CD8-positive, alpha-beta memory T cell (primary cell): ENCODE measurements at regions not wholly inside any gene's neighbourhood (a gene's known extent, or its start where the extent isn't known, plus 50 kb on each side); places are given as distances from the start of the nearest gene placed in this dataset.
A peak's percentile ranks its signal among the peaks of the same experiment; 100 is the strongest.

Source experiments
- CTCF ChIA-PET: fragments of 350-600 bp; sonication (Branson Sonifier 250); formaldehyde crosslinking; loops from one replicate; lab custom pipeline; 2021; ENCODE audit warnings: antibody characterized with exemption; lab: Charles Lee
- POLR2A ChIA-PET: fragments of 350-600 bp; sonication (Branson Sonifier 250); formaldehyde crosslinking; loops from one replicate; lab custom pipeline; 2021; ENCODE audit warnings: antibody characterized with exemption; lab: Charles Lee
- DNase-seq, 5 donors: peaks; one replicate each; pipeline versions ENCODE4 v3.0.0 to v3.0.0-alpha.2; 2020 to 2022; ENCODE audit warnings: mixed read lengths in 1 of 5
- H3K27ac ChIP-seq: one replicate; pipeline ENCODE4 v1.7.0; 2013; ENCODE audit warnings: low read depth, mild to moderate bottlenecking, low read length, moderate library complexity
- H3K27me3 ChIP-seq: 2 replicates; pipeline ENCODE4 v1.7.0; 2013; ENCODE audit warnings: low read length, mild to moderate bottlenecking; ENCODE audit not compliant: insufficient read depth, poor library complexity, severe bottlenecking
- H3K36me3 ChIP-seq: 2 replicates; pipeline ENCODE4 v1.7.0; 2013; ENCODE audit warnings: mild to moderate bottlenecking, low read length, moderate library complexity; ENCODE audit not compliant: insufficient read depth
- H3K4me1 ChIP-seq: 2 replicates; pipeline ENCODE4 v1.7.0; 2013; ENCODE audit warnings: mild to moderate bottlenecking, low read length, moderate library complexity; ENCODE audit not compliant: insufficient read depth
- H3K4me3 ChIP-seq: 2 replicates; pipeline ENCODE4 v1.7.0; 2013; ENCODE audit warnings: mild to moderate bottlenecking, low read length
- H3K9me3 ChIP-seq: 2 replicates; pipeline ENCODE4 v1.7.0; 2013; ENCODE audit warnings: mild to moderate bottlenecking, low read length
- H3K27ac Mint-ChIP-seq, 8 donors: one replicate each; pipeline ENCODE4 v1.8.0; 2020 to 2021; ENCODE audit warnings: mixed read lengths in 8 of 8, mild to moderate bottlenecking in 6 of 8, inconsistent platforms in 3 of 8, moderate library complexity in 3 of 8
- H3K27me3 Mint-ChIP-seq, 2 donors: one replicate each; pipeline ENCODE4 v1.8.0; 2020 to 2021; ENCODE audit warnings: mixed read lengths in 2 of 2, mild to moderate bottlenecking in 1 of 2, moderate library complexity in 1 of 2
- H3K36me3 Mint-ChIP-seq, 3 donors: one replicate each; pipeline ENCODE4 v1.8.0; 2020 to 2021; ENCODE audit warnings: mixed read lengths in 3 of 3, inconsistent platforms in 1 of 3, mild to moderate bottlenecking in 1 of 3
- H3K4me1 Mint-ChIP-seq, 3 donors: one replicate each; pipeline ENCODE4 v1.8.0; 2020 to 2021; ENCODE audit warnings: mixed read lengths in 3 of 3, inconsistent platforms in 1 of 3, mild to moderate bottlenecking in 1 of 3
- H3K4me3 Mint-ChIP-seq, 7 donors: one replicate each; pipeline ENCODE4 v1.8.0; 2020 to 2021; ENCODE audit warnings: mixed read lengths in 7 of 7, mild to moderate bottlenecking in 6 of 7, moderate library complexity in 4 of 7, inconsistent platforms in 2 of 7
- H3K9me3 Mint-ChIP-seq, 5 donors: one replicate each; pipeline ENCODE4 v1.8.0; 2020 to 2022; ENCODE audit warnings: mixed read lengths in 5 of 5, mild to moderate bottlenecking in 3 of 5, moderate library complexity in 2 of 5, inconsistent platforms in 1 of 5

GRCh38 chr1:90139837-90140236, 144.9 kb downstream of the ZNF326 start:
- ChIA-PET CTCF (no interaction called here), POLR2A (interaction anchor here (0.6 kb wide), 1 partner anchor 68 kb away, joined by 3 read pairs; no protein-coding TSS in a partner anchor)
- Histone ChIP-seq H3K4me1 (no peaks in the 10 kb centered on the region), H3K9me3 (no peaks in the 10 kb centered on the region), H3K27me3 (no peaks in the 10 kb centered on the region), H3K4me3 (no peak overlapping the region), H3K27ac (no peak overlapping the region), H3K36me3 (no peaks in the 10 kb centered on the region)
- Mint-ChIP-seq H3K36me3 (no peaks in the 10 kb centered on the region), H3K27me3 (peaks cover 9 to 13% of the 10 kb centered on the region in 2 donors), H3K4me1 (no peaks in the 10 kb centered on the region), H3K27ac (no peak overlapping the region), H3K4me3 (no peak overlapping the region), H3K9me3 (peaks cover 4 to 16% (median 7%) of the 10 kb centered on the region in 5 donors)
- no peak for DNase-seq

DNA sequence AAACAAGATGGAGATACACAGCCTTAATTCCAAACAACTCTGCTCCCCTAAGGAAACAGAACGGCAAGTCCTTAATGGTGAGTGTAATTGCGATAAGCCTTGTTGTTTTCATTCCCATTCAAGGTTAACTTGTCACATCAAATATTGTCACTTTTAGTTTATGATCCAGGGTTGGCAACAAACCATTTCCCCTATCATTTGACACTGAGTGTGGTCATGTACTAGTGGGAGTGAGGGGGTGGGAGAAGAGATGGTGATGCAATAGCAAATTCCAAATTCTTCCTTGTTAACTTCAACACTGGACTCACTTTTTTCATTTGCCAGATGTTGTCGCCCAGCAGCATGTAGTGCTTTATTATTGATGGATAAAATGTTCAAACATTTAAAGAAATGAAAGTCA, 140.4 kb downstream of the ZNF326 start:
- Mint-ChIP-seq H3K4me3 (no peak overlapping the region), H3K27ac (no peak overlapping the region), H3K4me1 (no peaks in the 10 kb centered on the region), H3K27me3 (peaks cover 9 to 29% of the 10 kb centered on the region in 2 donors), H3K9me3 (peaks cover 3 to 10% (median 4%) of the 10 kb centered on the region in 5 donors), H3K36me3 (no peaks in the 10 kb centered on the region)
- H3K27ac ChIP-seq, result no peak overlapping the region
- H3K9me3 ChIP-seq, result no peaks in the 10 kb centered on the region
- POLR2A ChIA-PET, result no interaction called here
- CTCF ChIA-PET, result interaction anchor here (1.3 kb wide), 1 partner anchor 12 kb away, joined by 3 read pairs; no protein-coding TSS in a partner anchor
- H3K4me3 ChIP-seq, result no peak overlapping the region
- H3K4me1 ChIP-seq, result no peaks in the 10 kb centered on the region
- no peaks in the 10 kb centered on the region for H3K36me3 ChIP-seq
- no peaks in the 10 kb centered on the region for H3K27me3 ChIP-seq
- no peak for DNase-seq

DNA sequence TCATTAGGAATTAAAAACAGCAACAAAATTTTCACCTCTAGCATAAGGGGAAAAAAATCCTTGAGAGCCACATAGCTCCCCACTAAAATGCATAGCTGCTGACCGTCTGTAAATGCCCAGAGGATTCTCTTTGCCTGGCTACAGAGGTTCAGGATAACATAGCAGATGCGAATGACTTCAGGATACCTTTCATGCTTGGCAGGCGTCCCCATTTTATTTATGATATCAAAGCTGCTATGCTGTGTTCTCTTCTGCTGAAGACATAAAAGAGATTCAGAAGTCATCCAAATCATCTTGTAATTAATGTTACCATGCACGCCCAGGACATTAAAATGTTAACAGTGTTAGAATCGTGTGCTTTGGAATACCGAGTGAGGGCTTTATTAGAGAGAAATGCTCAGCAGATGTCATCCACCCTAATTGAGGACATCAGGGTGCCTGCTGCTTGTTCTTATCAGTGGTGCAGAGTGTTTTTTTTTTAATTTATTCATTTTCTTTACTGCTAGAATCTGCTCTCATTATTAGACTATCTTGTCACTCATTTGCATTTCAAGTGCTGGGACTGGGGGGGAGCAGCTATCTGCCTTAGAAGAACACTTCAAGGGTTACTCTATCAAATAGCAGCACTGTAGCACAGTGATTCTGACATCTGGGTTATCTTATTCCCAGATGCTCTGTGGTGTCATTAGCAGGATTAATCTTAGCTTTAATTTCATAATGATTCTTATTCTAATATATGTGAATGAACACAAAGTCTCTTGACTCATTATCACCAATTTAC, 139.5 kb downstream of the ZNF326 start:
- ChIA-PET POLR2A (no interaction called here), CTCF (no interaction called here)
- no peak overlapping the region for H3K27ac Mint-ChIP-seq
- Histone ChIP-seq H3K36me3 (no peaks in the 10 kb centered on the region), H3K27ac (no peak overlapping the region), H3K4me3 (no peak overlapping the region), H3K9me3 (no peaks in the 10 kb centered on the region), H3K27me3 (no peaks in the 10 kb centered on the region), H3K4me1 (no peaks in the 10 kb centered on the region)
- H3K4me1 Mint-ChIP-seq, result no peaks in the 10 kb centered on the region
- H3K9me3 Mint-ChIP-seq, result peaks cover 0 to 6% (median 0%) of the 10 kb centered on the region in 5 donors
- no peak for DNase-seq
- no peak overlapping the region for H3K4me3 Mint-ChIP-seq
- H3K27me3 Mint-ChIP-seq, result peaks cover 6 to 29% of the 10 kb centered on the region in 2 donors
- H3K36me3 Mint-ChIP-seq, result no peaks in the 10 kb centered on the region

- DNase-seq, result no peak
- POLR2A ChIA-PET, result no interaction called here
- CTCF ChIA-PET, result no interaction called here
Observed at GRCh38 chr1:90133133-90133532, 138.2 kb downstream of the ZNF326 start.

GRCh38 chr1:90132306-90132705, 137.4 kb downstream of the ZNF326 start:
- no peaks in the 10 kb centered on the region for H3K9me3 Mint-ChIP-seq
- CTCF ChIA-PET, result no interaction called here
- no peaks in the 10 kb centered on the region for H3K4me1 Mint-ChIP-seq
- POLR2A ChIA-PET, result no interaction called here
- H3K27me3 ChIP-seq, result no peaks in the 10 kb centered on the region
- no peak overlapping the region for H3K4me3 ChIP-seq
- H3K36me3 Mint-ChIP-seq, result no peaks in the 10 kb centered on the region
- no peak overlapping the region for H3K4me3 Mint-ChIP-seq
- no peak overlapping the region for H3K27ac ChIP-seq
- H3K27me3 Mint-ChIP-seq, result peaks cover 5 to 27% of the 10 kb centered on the region in 2 donors
- no peaks in the 10 kb centered on the region for H3K4me1 ChIP-seq
- H3K9me3 ChIP-seq, result no peaks in the 10 kb centered on the region
- no peaks in the 10 kb centered on the region for H3K36me3 ChIP-seq
- H3K27ac Mint-ChIP-seq, result no peak overlapping the region
- no peak for DNase-seq

More at GRCh38 chr1:90133133-90133532, 138.2 kb downstream of the ZNF326 start:
- Histone ChIP-seq H3K27ac (no peak overlapping the region), H3K4me1 (no peaks in the 10 kb centered on the region), H3K36me3 (no peaks in the 10 kb centered on the region), H3K27me3 (no peaks in the 10 kb centered on the region), H3K4me3 (no peak overlapping the region), H3K9me3 (no peaks in the 10 kb centered on the region)
- peak overlapping the region in 1 of 8 donors; percentile 23 for H3K27ac Mint-ChIP-seq
- H3K27me3 Mint-ChIP-seq, result peaks cover 5 to 29% of the 10 kb centered on the region in 2 donors
- H3K4me3 Mint-ChIP-seq, result peak overlapping the region in 1 of 7 donors; percentile 33
- H3K4me1 Mint-ChIP-seq, result no peaks in the 10 kb centered on the region
- H3K36me3 Mint-ChIP-seq, result no peaks in the 10 kb centered on the region
- H3K9me3 Mint-ChIP-seq, result no peaks in the 10 kb centered on the region

DNA sequence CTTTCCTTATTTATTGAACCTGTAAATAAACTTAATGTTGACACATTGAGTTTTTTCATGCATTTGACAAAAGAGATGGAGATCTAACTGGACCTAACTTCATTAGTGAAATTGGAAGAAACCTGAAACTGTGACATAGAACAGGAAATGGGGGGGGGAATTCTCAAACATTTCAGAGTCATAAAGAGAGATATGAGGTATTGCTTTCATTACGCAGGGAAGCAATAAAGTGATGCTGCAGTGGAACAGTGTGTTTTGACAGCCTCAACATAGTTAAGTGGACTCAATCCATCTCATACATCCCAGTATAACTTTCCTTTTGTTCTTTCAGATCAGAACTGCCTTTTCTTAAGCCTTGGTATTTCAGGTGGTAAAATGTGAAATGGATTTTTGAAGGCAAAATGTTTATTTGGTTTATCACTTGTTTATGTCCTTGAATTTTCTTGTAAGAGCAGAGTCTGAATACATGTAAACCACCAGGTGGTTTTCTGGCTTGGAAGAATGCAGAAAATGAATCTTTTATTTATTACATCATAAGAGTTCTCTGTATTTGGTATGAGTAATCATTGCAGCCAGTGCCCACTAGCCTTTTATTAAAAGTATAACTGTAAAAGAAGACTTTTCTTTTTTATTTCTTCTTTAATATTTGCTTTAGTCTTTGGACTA, 132.5 kb downstream of the ZNF326 start:
- no peaks in the 10 kb centered on the region for H3K4me1 ChIP-seq
- ChIA-PET CTCF (no interaction called here), POLR2A (no interaction called here)
- no peaks in the 10 kb centered on the region for H3K27me3 ChIP-seq
- H3K4me3 Mint-ChIP-seq, result no peak overlapping the region
- no peak overlapping the region for H3K27ac Mint-ChIP-seq
- no peaks in the 10 kb centered on the region for H3K36me3 Mint-ChIP-seq
- no peaks in the 10 kb centered on the region for H3K9me3 ChIP-seq
- H3K27ac ChIP-seq, result no peak overlapping the region
- H3K4me1 Mint-ChIP-seq, result no peaks in the 10 kb centered on the region
- no peaks in the 10 kb centered on the region for H3K36me3 ChIP-seq
- H3K4me3 ChIP-seq, result no peak overlapping the region
- peaks cover 13 to 38% of the 10 kb centered on the region in 2 donors for H3K27me3 Mint-ChIP-seq
- no peak for DNase-seq
- no peaks in the 10 kb centered on the region for H3K9me3 Mint-ChIP-seq

DNA sequence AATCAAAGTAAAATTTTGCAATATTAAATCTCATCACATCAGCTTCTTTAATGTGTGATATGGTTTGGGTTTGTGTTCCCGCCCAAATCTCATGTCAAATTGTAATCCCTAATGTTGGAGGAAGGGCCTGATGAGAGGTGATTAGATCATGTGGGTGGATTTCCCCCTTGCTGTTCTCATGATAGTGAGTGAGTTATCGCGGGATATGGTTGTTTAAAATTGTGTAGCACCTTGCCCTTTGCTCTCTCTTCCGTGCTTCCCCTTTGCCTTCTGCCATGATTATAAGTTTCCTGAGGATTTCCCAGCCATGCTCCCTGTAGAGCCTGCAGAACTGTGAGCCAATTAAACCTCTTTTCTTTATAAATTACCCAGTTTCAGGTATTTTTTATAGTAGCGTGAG, 131.9 kb downstream of the ZNF326 start:
- POLR2A ChIA-PET, result no interaction called here
- DNase-seq, result no peak
- Mint-ChIP-seq H3K4me3 (no peak overlapping the region), H3K27me3 (peaks cover 13 to 37% of the 10 kb centered on the region in 2 donors), H3K9me3 (no peaks in the 10 kb centered on the region), H3K36me3 (no peaks in the 10 kb centered on the region), H3K4me1 (no peaks in the 10 kb centered on the region), H3K27ac (no peak overlapping the region)
- no peaks in the 10 kb centered on the region for H3K4me1 ChIP-seq
- H3K36me3 ChIP-seq, result no peaks in the 10 kb centered on the region
- H3K9me3 ChIP-seq, result no peaks in the 10 kb centered on the region
- H3K27ac ChIP-seq, result no peak overlapping the region
- H3K4me3 ChIP-seq, result no peak overlapping the region
- CTCF ChIA-PET, result no interaction called here
- no peaks in the 10 kb centered on the region for H3K27me3 ChIP-seq

- ChIA-PET CTCF (no interaction called here), POLR2A (no interaction called here)
- no peaks in the 10 kb centered on the region for H3K4me1 ChIP-seq
- no peaks in the 10 kb centered on the region for H3K9me3 ChIP-seq
- no peak for DNase-seq
- Mint-ChIP-seq H3K27ac (no peak overlapping the region), H3K36me3 (no peaks in the 10 kb centered on the region), H3K4me1 (no peaks in the 10 kb centered on the region), H3K4me3 (no peak overlapping the region), H3K9me3 (peaks cover 0 to 4% (median 0%) of the 10 kb centered on the region in 5 donors), H3K27me3 (peaks cover 13 to 54% of the 10 kb centered on the region in 2 donors)
- H3K4me3 ChIP-seq, result no peak overlapping the region
- no peaks in the 10 kb centered on the region for H3K36me3 ChIP-seq
- H3K27me3 ChIP-seq, result no peaks in the 10 kb centered on the region
- no peak overlapping the region for H3K27ac ChIP-seq
Observed at GRCh38 chr1:90122654-90123340, 127.9 kb downstream of the ZNF326 start.
